Gastrocnemius medialis (tissue), 4 donors: ENCODE measurements at regions not wholly inside any gene's neighbourhood (a gene's known extent, or its start where the extent isn't known, plus 50 kb on each side); places are given as distances from the start of the nearest gene placed in this dataset.

ENCODE experiments used
- CTCF ChIP-seq, 5 experiments: fragments of 450-650 bp in 3 of 5; fragments of 200-600 bp in 2 of 5; sonication (generic) in 2 of 5; IDR thresholded peaks in 4 of 5; conservative IDR thresholded peaks in 1 of 5; 1 replicate in 4 of 5; 2 replicates in 1 of 5; pipeline ENCODE4 v1.5.1; 2016 to 2019; ENCODE audit warnings: antibody characterized with exemption in 5 of 5, mild to moderate bottlenecking in 3 of 5, moderate library complexity in 3 of 5
- POLR2A ChIP-seq, 2 donors: fragments of 450-650 bp; IDR thresholded peaks; one replicate each; pipeline ENCODE4 v1.6.1; 2017; ENCODE audit warnings: antibody characterized with exemption in 2 of 2, mild to moderate bottlenecking in 2 of 2, moderate library complexity in 2 of 2

GRCh38 chr3:98966434-98966833 lies 64.9 kb upstream of the DCBLD2 start:
- TF ChIP-seq CTCF (IDR thresholded peaks at IDR 0.05 in 4 of 5, conservative IDR thresholded peaks at IDR 0.05 in 1 of 5): no peak
- no peak for TF ChIP-seq POLR2A (IDR thresholded peaks at IDR 0.05)
